ENCODE measurements at regions not wholly inside any gene's neighbourhood (a gene's known extent, or its start where the extent isn't known, plus 50 kb on each side); places are given as distances from the start of the nearest gene placed in this dataset.

DNA sequence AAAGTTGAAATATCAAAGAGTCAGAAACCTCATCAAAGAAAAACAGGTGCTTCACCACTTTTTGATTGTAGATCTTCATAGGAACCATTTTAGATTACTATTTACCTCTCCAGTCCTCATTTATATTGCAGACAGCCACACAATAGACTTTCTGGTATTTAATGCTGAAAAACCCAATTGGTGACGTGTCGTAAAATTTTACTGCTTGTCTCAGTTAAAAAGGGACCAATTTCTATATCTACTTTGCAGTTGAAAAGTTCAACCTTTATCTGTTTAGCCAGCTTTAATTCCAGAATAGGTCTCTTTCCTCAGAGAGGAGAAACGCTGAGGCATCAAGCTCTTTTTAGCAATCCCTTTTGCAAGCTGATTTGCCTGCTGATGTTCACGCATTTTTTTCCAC is 1722.4 kb downstream of the PLA2G4A start:
- TF ChIP-seq, protein P1, sequence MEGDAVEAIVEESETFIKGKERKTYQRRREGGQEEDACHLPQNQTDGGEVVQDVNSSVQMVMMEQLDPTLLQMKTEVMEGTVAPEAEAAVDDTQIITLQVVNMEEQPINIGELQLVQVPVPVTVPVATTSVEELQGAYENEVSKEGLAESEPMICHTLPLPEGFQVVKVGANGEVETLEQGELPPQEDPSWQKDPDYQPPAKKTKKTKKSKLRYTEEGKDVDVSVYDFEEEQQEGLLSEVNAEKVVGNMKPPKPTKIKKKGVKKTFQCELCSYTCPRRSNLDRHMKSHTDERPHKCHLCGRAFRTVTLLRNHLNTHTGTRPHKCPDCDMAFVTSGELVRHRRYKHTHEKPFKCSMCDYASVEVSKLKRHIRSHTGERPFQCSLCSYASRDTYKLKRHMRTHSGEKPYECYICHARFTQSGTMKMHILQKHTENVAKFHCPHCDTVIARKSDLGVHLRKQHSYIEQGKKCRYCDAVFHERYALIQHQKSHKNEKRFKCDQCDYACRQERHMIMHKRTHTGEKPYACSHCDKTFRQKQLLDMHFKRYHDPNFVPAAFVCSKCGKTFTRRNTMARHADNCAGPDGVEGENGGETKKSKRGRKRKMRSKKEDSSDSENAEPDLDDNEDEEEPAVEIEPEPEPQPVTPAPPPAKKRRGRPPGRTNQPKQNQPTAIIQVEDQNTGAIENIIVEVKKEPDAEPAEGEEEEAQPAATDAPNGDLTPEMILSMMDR (IDR thresholded peaks at IDR 0.05; ENCODE audit: low read depth, low read length, missing input control) = no peak
- TF ChIP-seq MAX (IDR thresholded peaks at IDR 0.05) = no peak
- TF ChIP-seq SP1 (IDR thresholded peaks at IDR 0.05) = no peak
- TF ChIP-seq, protein P2, sequence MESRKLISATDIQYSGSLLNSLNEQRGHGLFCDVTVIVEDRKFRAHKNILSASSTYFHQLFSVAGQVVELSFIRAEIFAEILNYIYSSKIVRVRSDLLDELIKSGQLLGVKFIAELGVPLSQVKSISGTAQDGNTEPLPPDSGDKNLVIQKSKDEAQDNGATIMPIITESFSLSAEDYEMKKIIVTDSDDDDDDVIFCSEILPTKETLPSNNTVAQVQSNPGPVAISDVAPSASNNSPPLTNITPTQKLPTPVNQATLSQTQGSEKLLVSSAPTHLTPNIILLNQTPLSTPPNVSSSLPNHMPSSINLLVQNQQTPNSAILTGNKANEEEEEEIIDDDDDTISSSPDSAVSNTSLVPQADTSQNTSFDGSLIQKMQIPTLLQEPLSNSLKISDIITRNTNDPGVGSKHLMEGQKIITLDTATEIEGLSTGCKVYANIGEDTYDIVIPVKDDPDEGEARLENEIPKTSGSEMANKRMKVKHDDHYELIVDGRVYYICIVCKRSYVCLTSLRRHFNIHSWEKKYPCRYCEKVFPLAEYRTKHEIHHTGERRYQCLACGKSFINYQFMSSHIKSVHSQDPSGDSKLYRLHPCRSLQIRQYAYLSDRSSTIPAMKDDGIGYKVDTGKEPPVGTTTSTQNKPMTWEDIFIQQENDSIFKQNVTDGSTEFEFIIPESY (IDR thresholded peaks at IDR 0.05) = no peak
- no peak for TF ChIP-seq RAD21 (IDR thresholded peaks at IDR 0.05)
- TF ChIP-seq GABPA (IDR thresholded peaks at IDR 0.05 in 1 of 2, conservative IDR thresholded peaks at IDR 0.05 in 1 of 2) = no peak
- no peak for TF ChIP-seq NR2F2 (IDR thresholded peaks at IDR 0.05)
- TF ChIP-seq FOXA2 (IDR thresholded peaks at IDR 0.05) = no peak
- TF ChIP-seq, protein P3, sequence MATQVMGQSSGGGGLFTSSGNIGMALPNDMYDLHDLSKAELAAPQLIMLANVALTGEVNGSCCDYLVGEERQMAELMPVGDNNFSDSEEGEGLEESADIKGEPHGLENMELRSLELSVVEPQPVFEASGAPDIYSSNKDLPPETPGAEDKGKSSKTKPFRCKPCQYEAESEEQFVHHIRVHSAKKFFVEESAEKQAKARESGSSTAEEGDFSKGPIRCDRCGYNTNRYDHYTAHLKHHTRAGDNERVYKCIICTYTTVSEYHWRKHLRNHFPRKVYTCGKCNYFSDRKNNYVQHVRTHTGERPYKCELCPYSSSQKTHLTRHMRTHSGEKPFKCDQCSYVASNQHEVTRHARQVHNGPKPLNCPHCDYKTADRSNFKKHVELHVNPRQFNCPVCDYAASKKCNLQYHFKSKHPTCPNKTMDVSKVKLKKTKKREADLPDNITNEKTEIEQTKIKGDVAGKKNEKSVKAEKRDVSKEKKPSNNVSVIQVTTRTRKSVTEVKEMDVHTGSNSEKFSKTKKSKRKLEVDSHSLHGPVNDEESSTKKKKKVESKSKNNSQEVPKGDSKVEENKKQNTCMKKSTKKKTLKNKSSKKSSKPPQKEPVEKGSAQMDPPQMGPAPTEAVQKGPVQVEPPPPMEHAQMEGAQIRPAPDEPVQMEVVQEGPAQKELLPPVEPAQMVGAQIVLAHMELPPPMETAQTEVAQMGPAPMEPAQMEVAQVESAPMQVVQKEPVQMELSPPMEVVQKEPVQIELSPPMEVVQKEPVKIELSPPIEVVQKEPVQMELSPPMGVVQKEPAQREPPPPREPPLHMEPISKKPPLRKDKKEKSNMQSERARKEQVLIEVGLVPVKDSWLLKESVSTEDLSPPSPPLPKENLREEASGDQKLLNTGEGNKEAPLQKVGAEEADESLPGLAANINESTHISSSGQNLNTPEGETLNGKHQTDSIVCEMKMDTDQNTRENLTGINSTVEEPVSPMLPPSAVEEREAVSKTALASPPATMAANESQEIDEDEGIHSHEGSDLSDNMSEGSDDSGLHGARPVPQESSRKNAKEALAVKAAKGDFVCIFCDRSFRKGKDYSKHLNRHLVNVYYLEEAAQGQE (IDR thresholded peaks at IDR 0.05) = no peak
- TF ChIP-seq FOXA1 (IDR thresholded peaks at IDR 0.05) = no peak
- no peak for TF ChIP-seq JUND (IDR thresholded peaks at IDR 0.05)
- TF ChIP-seq TAF1 (conservative IDR thresholded peaks at IDR 0.05) = no peak
- no peak for TF ChIP-seq YY1 (IDR thresholded peaks at IDR 0.05)
- no peak for TF ChIP-seq HNF4G (IDR thresholded peaks at IDR 0.05)

All from liver (tissue), 3 donors.